ENCODE measurements at regions not wholly inside any gene's neighbourhood (a gene's known extent, or its start where the extent isn't known, plus 50 kb on each side); places are given as distances from the start of the nearest gene placed in this dataset.

DNA sequence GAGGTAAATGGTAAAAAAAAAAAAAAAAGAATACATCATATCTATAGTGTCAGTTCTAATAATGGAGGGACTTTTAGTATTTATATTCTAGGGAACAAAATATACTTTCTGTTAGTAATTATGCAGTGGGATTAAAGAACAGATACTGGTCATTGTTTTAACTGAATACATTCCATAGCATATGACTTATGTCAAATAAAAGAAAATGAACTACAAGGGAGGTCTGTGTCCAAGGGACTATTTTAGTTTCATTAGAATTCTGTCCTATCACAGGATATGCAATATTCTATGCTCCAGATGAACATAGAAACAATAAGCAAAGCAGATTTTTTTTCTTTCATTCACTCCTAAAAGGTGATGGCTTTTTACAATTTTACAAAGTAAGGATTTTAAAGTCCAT lies 154.2 kb upstream of the ZEB2 start:
- no peak for DNase-seq (ENCODE audit: low read depth)
- TF ChIP-seq, protein P1, sequence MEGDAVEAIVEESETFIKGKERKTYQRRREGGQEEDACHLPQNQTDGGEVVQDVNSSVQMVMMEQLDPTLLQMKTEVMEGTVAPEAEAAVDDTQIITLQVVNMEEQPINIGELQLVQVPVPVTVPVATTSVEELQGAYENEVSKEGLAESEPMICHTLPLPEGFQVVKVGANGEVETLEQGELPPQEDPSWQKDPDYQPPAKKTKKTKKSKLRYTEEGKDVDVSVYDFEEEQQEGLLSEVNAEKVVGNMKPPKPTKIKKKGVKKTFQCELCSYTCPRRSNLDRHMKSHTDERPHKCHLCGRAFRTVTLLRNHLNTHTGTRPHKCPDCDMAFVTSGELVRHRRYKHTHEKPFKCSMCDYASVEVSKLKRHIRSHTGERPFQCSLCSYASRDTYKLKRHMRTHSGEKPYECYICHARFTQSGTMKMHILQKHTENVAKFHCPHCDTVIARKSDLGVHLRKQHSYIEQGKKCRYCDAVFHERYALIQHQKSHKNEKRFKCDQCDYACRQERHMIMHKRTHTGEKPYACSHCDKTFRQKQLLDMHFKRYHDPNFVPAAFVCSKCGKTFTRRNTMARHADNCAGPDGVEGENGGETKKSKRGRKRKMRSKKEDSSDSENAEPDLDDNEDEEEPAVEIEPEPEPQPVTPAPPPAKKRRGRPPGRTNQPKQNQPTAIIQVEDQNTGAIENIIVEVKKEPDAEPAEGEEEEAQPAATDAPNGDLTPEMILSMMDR (conservative IDR thresholded peaks at IDR 0.05; ENCODE audit: low read length) = no peak
- H3K4me3 ChIP-seq (ENCODE audit: low read length) = no peak overlapping the region

DNA sequence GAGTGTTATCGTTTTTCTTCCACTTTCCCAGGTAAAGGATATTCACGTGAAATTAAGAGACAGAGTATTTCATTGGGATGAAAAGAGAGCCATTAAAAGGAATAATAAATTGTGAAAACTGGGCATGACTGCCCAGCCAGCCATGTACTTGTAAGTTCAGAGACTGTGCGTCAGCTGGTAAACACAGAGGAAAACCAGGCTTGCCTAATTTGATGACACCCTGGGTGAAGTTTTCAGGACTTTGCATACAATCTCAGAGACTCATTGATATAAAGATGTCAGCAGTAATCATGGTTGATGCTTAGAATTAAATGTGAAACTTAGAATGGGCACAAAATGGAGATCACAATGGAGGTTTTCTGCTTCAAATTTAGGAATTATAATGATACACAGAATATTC lies 153.5 kb upstream of the ZEB2 start:
- TF ChIP-seq, protein P1 (conservative IDR thresholded peaks at IDR 0.05; ENCODE audit: low read length) = no peak
- H3K4me3 ChIP-seq (ENCODE audit: low read length) = no peak overlapping the region
- DNase-seq (ENCODE audit: low read depth) = no peak

DNA sequence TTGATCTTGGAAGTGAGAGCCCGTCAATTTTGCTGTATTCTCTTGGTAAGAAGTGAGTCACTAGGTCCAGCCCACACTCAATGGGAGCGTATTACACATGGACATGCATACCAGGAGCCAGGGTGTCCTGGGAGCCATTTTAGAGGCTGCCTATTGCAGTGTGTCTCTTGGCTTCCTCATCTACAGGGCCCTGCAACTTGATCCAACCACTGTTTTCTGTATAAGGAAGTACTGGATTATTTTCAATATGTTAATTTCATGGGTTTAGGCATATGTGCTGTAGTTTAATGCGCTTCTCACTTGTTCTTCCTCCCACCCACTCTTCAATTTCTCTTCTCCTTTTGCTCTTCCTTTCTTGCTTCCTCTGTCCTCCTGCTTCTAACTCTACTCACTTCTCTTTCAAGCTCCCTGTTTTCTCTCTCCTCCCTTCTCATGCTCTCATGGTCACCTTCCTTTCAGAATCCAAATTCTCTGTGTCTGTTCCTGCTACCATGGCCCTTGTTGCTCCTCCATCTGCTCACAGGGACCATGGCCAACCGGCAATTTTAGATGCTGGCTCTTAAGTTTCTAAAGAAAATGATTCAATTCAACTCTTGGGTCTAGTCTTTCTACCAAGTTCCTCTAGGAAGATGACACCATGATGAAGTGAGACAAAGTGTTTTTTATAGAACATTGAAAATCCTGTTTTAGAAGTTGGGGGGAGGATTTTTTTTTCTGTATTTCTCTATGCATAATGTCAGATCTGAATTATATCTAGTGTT lies 152.0 kb upstream of the ZEB2 start:
- no peak overlapping the region for H3K4me3 ChIP-seq (ENCODE audit: low read length)
- TF ChIP-seq, protein P1 (conservative IDR thresholded peaks at IDR 0.05; ENCODE audit: low read length) = no peak
- peak; percentile 3 for DNase-seq (ENCODE audit: low read depth)

DNA sequence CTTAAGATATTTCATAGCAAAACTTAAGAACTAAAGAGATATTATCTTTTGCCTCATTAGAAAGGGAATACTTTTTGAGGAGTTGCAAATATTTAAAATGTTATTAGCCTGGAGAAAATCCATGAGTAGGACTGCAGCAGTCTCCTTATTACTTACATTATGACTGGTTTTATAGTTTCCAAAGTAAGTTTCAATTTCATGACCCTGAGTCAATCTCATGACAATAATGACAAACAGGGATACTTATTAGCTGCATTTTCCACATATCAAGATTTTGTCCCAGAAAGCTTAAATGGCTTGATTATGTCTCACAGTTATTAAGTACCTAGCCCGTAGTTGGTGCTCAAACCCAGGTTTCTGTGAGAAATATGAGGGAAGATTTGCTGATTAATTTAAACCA lies 150.8 kb upstream of the ZEB2 start:
- DNase-seq (ENCODE audit: low read depth) = no peak
- no peak overlapping the region for H3K4me3 ChIP-seq (ENCODE audit: low read length)
- TF ChIP-seq, protein P1 (conservative IDR thresholded peaks at IDR 0.05; ENCODE audit: low read length) = no peak

DNA sequence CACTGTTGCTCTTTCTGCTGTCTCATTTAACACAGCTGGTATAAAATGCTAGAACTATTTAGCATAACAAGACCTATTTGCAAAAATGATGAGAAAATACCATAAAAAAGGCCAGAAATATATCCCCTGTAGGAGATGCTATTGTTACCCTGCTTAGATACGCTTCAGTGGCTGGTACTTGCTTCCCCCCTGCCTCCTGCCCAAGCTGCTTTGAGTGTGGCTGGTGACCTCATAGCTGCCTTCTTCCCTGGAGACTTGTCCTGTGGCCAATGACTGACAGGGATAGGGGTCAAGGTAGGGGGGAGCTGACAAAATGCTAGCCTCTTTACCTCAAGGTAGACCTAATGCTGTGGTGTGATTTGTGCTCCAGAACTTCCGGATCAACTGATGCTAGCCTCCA lies 150.2 kb upstream of the ZEB2 start:
- no peak for DNase-seq (ENCODE audit: low read depth)
- no peak overlapping the region for H3K4me3 ChIP-seq (ENCODE audit: low read length)
- TF ChIP-seq, protein P1 (conservative IDR thresholded peaks at IDR 0.05; ENCODE audit: low read length) = no peak

DNA sequence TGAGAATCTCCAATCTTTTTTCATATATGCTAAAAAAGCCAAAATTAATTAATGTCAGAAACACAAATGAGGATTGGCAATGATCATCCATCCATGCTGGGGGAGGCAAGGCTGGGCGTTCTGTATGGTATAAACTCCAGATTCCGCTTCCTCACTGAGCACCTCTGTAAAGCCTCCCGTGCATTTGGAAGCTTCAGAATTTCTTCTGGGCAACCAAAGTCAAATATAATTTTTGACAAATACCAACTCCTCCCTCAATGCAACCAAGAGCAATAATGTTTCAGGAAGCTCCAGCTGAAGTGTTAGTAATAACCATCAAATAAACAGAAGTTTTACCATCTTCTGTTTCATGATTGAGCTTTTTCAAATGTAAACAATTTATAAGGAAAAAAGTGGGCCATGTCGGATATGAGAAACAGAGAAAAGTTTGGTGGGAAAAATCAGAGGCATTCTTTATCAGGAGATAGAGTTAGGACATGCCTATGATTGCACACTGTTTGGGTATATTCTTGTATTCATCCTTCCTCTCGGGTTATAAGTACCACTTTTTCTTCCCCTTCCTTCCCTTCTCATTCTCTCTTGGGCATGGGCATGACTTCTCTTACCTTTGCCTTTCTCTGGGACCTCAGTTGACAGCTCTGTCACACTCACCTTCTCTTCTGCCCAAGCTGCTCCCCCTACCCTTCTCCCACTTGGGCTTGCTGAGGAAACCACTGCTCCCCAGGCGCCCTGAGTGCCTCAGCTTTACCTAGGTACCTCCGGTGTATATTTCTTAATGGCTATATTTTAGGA lies 149.5 kb upstream of the ZEB2 start:
- no peak overlapping the region for H3K4me3 ChIP-seq (ENCODE audit: low read length)
- DNase-seq (ENCODE audit: low read depth) = no peak
- TF ChIP-seq, protein P1 (conservative IDR thresholded peaks at IDR 0.05; ENCODE audit: low read length) = no peak
